Endometrial microvascular endothelial cells (primary cell): ENCODE measurements at regions not wholly inside any gene's neighbourhood (a gene's known extent, or its start where the extent isn't known, plus 50 kb on each side); places are given as distances from the start of the nearest gene placed in this dataset.

Experiments used
- in situ Hi-C: cut with HindIII; loops from 2 replicates; pipeline ENCODE4 v1.10.0; 2017; ENCODE audit warnings: low sequenced_read_pairs, low pct_unique_long_range_greater_than_20kb; ENCODE audit errors: inconsistent ontology term

- in situ Hi-C loops = no loop called here
Observed at GRCh38 chrX:39850630-39851152, 247.1 kb downstream of the BCOR start.

DNA sequence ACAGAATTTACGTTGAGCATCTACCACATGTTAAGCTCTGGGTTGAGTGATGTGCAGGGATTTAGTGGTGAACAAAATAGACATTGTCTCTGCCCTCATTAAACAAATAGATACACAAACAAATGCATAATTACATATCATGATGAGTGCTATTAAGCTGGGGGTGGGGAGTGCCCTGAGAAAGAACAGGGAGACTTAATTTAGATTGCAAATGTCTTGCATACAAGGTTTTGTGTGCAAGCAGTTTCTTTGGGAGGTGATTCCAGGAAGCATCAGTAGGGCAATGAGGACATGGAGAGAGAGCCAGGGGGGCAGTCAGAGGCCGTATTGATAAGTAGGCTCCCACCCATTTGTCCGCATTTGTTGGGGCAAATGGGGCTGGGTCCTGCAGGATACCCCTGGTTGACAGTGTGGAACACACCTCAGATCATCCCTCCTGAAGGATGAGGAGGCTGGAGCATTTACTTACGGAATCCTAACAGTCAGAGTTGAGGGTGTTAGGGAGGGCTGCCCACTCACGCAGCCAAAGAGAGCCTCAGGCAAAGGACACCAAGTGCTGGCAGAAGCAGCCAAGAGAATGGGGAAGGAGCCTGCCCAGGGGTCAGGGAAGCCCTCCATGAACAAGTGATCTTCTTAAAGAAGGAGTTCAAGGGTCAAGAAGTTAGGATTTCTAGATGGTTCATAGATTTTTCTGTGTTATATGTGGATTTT is 245.9 kb downstream of the BCOR start:
- in situ Hi-C loops = no loop called here

GRCh38 chrX:39852491-39852890 is 245.3 kb downstream of the BCOR start:
- in situ Hi-C loops = no loop called here

GRCh38 chrX:39853417-39854030 is 244.2 kb downstream of the BCOR start:
- in situ Hi-C loops = no loop called here

GRCh38 chrX:39854772-39855747 is 242.7 kb downstream of the BCOR start:
- in situ Hi-C loops = no loop called here

- in situ Hi-C loops = no loop called here
Observed at GRCh38 chrX:39855748-39856129, 242.0 kb downstream of the BCOR start.

GRCh38 chrX:39856472-39857121 is 241.2 kb downstream of the BCOR start:
- in situ Hi-C loops = no loop called here

- in situ Hi-C loops = no loop called here
Observed at GRCh38 chrX:39857780-39858179, 240.0 kb downstream of the BCOR start.

GRCh38 chrX:39859991-39860861 is 237.5 kb downstream of the BCOR start:
- in situ Hi-C loops = no loop called here

DNA sequence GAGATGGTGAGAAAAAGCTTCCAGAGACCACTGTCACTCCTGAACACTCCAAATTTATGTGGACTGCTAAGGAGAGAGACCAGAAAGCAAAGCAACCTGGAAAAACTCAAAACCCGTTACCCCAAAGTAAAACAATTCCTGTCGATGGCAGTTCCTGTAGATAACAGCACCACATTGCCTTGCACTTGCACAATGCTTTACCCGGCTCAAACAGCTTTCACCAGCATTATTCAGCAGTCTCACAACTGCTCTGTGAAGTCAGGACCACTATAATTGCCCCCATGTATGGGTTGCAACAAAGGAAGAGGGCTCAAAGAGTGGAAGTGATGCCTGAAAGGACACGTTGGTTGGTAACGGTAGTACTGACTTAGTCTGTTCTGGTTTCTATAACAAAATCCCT is 234.8 kb downstream of the BCOR start:
- in situ Hi-C loops = no loop called here

DNA sequence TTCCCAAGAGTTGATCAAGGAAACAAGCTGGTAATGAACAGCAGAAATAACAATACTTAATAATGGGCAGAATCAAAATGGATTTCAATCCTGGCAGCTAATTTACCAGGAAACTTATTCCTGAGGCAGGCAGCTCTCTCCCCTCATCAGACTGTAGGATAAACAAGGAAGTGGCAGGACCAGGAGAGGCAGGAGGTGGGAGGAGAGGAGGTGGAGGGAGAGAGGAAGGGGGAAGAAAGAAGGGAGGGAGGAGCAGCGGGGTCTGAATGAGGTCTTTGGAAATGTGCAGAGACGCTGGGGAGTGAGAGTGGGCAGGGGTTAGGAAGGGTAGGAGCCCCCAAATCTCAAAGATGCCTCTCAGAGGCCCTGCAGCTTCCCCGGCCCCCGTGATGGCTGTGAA is 231.5 kb downstream of the BCOR start:
- in situ Hi-C loops = no loop called here

DNA sequence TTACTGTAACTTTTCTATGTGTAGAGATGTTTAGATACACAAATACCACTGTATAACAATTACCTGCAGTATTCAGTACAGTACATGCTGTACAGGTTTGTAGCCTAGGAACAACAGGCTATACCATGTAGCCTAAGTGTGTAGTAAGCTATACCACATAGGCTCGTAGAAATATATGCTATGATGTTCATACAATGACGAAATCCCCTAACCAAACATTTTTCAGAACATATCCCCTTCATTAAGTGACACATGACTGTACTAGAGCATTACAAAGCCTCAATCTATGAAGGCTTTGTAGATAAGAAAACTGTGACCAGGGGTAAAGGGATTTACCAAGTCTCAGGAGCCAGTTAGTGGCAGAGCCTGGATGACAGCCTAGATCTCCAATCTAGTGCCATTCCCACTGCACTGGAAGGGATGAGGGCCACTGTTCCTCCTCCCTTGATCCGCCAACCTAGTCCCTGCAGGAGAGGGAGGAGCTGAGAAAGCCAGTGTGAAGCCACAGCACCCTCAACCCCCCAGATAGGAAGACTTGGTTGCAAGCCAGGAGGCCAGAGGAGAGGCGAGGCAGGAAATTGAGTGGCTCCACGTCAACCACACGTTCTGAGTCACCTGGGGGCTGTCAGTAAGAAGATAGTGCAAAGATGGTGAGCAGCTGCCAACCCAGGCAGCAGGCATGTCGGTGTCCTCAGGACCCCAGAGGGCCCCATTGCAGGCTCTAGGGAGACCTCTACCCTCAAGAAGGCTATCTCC is 227.7 kb downstream of the BCOR start:
- in situ Hi-C loops = no loop called here

- in situ Hi-C loops = no loop called here
Observed at GRCh38 chrX:39871648-39872047, 226.1 kb downstream of the BCOR start.

DNA sequence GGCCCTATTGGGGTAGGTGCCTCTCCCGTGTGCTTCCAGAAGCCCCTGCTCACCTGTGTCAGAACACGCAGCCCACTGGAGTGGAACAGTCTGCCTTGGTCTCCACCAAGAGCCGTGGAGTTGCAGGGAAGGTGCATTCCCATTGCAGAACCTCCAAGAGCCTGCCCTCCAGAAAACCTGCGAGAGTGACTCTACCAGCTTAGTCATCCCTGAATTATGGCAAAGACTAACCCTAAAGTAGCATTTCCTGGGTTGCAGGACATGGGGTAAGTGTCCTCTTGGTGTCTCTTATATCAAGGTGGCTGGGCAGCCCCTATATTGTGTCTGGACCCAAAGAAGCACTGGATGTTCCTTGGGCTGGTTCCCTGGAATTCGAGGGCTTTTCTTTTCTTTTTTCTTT is 224.6 kb downstream of the BCOR start:
- in situ Hi-C loops = no loop called here

GRCh38 chrX:39874202-39874816 is 223.4 kb downstream of the BCOR start:
- in situ Hi-C loops = no loop called here

DNA sequence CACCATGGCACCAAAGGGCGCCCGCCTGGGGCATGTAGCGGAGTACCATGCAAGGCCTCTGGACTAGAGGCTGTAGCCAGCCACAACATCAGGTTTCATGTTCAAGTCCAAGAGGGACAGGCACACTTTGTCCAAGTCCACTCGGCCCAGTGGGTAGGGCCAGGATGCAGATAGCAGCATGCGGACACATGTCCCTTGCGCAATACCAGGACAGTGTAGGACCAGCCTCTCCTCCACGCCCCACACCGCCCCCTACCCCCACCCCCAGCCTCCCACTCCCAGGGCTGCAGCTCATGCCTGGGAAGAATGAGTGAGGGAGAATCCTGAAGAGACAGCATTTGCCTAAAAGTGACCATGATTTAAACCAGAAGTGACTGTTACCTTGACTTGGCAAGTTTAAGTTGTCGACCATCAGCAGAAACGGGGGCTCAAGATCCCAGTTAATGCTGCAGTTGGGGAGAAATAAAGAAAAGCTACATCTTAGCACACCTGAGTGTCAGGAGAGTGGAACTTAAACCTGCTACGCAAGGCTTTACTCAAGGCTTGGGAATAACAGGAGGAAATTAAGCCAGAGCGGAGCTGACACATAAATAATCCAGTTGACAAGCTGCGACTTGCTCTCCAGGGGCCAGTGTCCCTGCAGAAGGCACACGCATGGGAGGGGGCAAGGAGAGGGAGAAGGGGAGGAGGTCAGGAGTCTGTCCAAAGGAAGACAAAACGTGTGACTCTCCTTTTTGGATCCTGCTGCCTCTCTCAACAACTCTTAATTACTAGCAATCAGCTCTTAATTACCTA is 221.7 kb downstream of the BCOR start:
- in situ Hi-C loops = no loop called here
